HG03565 (cell line): ENCODE measurements at regions not wholly inside any gene's neighbourhood (a gene's known extent, or its start where the extent isn't known, plus 50 kb on each side); places are given as distances from the start of the nearest gene placed in this dataset.
"Not testable (repeated sequence)": the region's sequence is repeated elsewhere in the genome, so short reads cannot be mapped to it uniquely, and the experiment has no call there.

Experiments
- ATAC-seq: cut with Tn5 transposase; IDR thresholded peaks from one replicate; pipeline ENCODE4 v1.9.1; 2021; ENCODE audit warnings: mild to moderate bottlenecking, moderate library complexity; ENCODE audit not compliant: unreplicated experiment

DNA sequence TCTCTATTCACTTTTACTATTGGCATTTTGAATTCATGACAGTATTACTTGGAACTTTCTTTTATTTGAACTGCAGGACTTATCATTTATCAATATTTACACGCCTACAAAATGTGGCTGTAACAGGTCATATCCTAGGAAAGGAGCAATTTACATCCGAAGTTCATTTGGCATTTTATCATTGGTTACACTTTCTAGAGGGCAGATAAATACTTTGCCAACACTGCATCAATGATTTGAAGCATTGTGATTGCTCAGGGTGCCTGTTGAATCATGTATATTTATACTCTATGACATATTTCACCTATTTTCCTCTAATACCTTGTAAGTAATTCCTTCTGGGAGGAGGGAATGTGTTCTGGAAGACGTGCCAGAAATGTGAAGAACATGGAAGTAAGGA lies 136.7 kb downstream of the MID1IP1 start:
- no peak for ATAC-seq

DNA sequence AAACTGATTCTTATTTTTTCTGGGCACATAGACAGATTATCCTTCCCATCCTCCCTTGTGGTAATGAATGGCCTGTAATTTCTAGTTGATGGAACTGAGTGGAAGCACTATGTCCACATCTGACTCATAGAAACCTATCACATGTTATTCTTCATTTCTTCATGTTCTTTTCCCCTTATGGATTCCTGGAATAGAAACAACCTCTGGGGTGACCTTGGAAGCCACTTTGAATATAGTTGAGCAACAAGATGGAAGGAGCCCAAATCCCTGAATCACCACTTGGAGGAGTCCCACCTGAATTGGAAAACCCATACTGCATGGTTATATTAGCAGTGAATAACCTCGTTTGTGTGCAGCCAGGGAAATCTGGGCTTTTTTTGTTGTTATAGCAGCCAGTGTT lies 137.8 kb downstream of the MID1IP1 start:
- ATAC-seq: no peak

DNA sequence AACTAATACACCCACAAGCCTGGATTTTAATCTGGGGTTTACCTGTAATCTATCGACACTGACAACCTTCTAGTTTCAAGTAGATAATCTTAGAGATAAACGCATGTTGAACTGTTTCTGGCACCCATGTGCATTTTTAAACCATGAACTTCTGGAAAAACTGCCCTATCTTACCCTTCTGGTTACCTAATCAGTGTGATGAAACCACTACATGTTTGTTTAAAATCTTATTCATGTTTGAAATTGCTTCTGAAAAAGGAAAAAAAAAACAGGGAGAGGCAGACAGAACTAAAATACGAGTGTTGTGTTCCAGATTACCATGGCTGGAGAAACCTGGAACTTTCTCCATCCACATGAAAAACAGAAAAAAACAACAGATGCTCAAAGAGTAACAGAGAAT lies 139.3 kb downstream of the MID1IP1 start:
- no peak for ATAC-seq

DNA sequence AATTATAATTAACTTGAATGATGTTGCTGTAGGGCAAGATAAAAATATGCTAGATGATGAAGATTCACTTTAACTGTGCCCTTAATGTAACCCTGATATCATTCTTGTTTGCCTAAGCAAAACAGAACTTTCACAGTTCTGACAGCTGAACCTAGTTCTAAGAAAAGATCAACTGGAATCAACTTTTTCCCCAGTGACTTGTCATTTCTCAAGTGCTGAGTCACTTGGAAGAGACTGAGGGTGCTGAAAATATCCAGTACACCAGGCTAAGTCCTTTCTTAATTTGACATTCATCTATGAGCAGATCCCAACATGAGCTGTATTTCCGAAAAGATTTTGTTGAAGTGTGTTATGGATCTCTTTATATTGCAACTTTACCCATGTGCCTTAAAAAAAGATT lies 140.4 kb downstream of the MID1IP1 start:
- ATAC-seq: no peak

DNA sequence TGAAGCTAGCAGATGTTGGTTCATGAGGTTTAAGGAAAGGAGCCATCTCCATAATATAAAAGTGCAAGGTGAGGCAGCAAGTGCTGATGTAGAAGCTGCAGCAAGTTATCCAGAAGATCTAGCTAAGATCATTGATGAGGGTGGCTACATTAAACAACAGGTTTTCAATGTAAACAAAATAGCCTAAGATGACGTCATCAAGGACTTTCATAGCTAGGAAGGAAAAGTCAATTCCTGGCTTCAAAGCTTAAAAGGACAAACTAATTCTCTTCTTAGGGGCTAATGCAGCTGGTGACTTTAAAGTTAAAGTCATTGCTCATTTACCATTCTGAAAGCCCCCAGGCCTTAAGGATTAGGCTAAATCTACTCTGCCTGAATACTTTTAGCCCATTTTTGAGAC lies 141.9 kb downstream of the MID1IP1 start:
- no peak for ATAC-seq

DNA sequence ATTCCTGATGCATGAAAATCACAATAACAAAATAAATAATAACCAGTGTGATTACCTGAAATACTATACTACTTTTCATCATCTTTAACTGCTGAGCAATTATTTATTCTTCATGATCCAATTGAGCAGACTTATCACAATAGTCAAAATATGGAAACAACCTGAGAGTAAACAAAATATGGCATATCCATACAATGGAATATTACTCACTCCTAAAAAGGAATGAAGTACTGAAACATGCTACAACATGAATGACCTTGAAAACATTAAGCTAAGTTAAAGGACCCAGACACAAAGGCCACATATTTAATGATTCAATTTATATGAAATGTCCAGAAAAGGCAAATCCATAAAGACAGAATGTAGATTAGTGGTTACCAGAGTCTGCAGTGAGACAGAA lies 146.8 kb downstream of the MID1IP1 start:
- no peak for ATAC-seq

DNA sequence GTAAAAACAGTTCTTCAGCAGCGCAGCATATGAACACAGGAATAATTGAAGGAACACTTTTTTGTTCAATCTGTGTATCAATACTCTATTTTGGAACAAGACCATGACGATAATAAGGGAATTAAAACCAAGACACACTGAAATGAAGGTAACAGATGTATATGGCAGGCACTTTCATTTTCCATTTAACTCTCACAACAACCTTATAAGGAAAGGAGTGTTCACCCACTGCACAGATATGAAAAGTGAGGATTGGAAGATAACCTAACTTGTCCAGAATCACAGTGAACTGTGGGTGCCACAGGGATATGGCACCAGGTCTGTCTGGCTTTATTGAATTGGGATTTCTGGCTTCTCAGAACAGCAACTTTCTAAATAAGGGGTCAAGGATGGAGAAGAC lies 153.3 kb downstream of the MID1IP1 start:
- no peak for ATAC-seq

DNA sequence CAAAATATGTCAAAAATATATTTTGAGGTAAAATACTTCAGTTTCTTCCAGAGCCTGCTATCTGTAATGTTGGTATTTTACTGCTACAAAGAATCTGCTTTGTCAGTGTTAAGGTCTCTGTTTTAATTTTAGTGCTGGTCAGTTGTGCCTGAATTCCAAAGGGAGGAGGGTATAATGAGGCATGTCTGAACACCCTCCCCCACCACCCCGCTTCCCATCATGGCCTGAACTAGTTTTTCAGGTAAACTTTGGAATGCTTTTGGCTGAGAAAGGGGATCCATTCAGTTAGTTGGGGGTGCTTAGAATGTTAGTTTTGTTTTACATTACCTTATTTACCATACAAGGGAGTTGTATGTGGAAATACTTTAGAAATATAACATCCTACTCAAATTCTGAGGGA lies 158.5 kb downstream of the MID1IP1 start:
- no peak for ATAC-seq

DNA sequence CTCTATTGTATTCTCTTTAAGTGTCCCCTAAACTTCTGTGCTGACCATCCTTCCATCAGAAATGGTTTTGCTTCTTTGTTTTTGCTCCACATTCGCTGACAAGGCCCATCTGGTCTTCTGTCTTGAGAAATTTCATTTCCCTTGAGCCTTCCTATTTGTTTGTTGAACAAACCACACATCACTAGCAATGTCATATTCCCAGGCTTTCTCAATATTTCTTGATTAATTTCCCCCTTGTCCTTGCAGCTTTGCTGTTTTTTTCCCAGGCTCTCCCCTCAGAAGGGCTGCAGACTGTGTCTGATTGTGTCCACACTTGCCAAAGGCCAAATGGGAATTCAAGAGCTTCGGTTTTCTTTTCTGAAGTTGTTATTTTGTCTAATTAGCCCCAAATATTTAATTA lies 158.9 kb downstream of the MID1IP1 start:
- ATAC-seq: no peak

DNA sequence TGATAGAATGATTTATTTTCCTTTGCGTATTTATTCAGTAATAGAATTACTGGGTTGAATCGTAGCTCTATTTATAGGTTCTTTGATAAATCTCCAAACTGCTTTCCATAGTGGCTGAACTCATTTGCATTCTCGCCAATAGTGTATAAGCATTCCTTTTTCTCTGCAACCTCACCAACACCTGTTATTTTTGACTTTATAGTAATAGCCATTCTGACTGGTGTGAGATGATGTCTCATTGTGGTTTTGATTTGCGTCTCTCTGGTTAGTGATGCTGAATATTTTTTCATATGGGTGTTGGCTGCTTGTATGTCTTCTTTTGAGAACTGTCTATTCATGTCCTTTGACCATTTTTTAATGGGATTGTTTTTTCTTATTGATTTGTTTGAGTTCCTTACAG lies 160.7 kb downstream of the MID1IP1 start:
- ATAC-seq: no peak

DNA sequence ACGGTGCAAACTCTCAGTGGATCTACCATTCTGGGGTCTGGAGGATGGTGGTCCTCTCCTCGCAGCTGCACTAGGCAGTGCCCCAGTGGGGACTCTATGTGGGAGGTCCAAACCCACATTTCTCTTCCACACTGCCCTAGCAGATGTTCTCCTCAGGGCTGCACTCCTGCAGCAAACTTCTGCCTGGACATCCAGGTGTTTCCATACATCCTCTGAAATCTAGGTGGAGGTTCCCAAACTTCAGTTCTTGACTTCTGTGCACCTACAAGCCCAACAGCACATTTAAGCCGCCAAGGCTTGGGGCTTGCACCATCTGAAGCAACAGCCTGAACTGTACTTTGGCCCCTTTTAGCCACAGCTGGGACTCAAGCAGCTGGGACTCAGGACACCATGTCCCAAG lies 162.0 kb downstream of the MID1IP1 start:
- not testable (repeated sequence) for ATAC-seq

DNA sequence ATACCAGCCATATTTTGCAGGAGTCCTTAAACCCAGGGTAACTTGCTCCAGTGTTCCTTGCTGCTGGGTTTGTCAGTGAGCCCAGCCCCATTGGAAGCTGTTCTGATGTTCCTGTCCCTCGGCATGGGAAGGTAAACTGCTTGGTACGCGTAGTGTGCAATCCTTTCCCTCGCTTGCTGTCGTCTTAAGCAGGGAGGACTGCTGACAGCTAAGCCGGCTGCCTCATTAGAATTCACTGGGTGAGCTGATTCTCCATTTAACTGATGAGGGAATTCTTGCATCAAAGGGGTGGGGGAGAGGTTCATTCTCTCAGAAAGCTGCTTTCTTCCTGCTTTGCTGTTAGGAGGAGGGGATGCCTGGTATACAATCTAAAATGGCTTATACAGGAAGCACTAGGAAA lies 164.6 kb downstream of the MID1IP1 start:
- no peak for ATAC-seq

DNA sequence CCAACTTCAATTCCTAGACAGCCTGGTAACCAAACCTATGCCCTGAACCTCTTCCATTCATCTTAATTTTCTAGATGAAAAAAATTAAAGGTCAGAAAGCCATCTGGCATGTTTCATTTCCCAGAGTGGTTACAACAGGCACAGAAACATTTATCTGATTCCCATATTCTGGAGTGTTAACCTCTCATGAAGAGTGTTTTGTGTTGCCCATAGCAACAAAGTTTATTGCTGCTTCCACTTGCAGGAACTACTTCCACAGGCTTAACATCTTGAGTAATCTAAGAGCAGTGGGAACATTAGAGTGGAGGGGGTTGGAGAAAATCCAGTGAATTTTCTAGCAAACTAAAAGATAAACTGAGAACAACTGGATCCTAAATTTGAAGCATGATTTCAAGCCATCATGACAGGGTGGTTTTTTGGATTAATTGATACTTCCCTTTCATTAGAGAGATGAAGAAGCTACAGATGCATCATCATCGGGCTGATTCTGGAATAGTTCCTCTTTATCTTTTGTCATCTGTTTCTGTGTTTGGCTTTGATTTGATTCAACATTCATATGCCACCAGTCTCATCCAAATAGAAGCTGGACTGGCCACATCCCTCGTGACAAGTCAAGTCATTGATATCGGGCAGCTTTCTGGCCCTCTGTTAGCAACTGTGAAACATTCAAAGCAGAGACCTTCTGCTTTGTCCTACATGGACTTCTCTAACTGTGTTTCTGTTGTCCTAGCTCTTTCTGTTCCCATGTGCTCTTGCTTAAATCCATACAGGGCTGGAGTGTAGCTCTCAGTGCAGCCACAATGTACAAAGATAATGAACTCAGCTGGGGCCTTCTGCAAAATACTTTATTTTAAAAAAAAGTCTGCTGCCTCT lies 167.3 kb downstream of the MID1IP1 start:
- ATAC-seq: no peak

DNA sequence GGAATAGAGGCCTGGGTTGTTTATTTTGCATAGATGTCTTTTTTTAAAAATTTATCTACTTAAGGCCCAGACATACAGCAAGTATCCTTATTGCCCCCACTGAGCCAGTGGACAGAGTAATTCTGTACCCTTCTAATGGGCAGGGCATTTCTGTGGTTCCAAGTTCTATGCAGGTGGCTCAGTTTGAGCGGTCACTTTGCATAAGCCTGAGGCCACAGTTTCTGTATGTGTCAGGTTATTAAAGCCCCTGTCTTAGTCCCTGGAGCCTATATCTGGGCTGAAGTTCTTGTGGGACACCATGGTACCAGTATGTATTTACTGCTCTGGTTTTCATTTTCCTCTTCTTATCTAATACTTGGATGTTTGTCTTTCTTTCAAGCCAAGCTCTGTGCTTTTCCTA lies 168.8 kb downstream of the MID1IP1 start:
- no peak for ATAC-seq

DNA sequence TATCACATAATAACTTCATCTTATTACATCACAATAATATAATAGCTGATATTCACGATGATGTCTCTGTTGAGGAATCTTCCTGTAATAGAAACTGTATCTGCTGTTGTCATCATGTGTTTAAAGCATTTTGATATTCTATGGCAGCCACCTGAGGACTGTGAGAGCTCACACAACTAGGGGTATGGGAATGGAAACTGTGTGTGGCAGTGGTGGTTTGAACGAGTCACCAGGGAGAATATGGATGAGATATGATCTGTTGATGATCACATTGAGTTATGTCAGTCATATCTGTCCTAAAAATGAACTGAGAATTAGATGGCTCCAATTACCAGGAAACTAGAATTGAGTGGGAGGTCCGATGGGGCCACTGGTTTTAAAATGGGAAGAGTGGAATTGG lies 169.6 kb downstream of the MID1IP1 start:
- no peak for ATAC-seq

DNA sequence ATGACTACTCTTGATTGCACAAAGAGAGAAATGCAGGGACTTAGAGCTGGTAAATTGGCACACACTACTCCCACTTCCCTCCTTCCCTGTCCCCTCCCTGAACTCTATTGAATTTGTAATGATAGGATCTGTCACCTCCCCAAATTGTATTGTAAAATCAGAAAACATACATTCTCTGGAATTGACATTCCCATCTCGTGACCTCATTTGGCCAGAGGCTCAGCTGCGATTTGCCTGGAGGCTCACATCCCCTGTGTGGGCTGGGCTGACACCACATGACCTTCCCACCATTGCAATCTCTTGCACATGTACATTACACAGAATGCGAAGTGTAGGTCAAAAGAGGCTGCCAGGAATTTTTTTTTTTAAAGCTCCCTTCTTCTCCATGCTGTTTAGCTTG lies 172.1 kb downstream of the MID1IP1 start:
- ATAC-seq: no peak

DNA sequence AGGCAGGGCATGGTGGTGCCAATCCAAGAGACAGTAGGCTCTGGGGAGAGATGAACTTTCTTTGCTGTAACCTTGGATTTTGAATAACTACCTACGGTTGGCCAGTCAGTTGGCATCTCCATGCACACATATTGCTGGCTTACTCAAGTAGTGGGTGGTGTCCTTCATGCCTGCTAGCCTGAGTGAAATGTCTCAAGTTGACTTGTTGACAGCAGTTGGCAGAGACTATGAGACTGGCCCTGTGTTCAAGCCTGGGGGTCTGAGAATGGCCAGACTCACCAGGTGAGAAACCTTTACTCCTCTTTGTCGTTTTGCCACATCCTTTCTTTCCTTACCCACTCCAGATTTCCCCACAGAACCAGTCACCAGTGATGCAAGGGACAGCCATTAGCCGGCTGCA lies 173.3 kb downstream of the MID1IP1 start:
- no peak for ATAC-seq

DNA sequence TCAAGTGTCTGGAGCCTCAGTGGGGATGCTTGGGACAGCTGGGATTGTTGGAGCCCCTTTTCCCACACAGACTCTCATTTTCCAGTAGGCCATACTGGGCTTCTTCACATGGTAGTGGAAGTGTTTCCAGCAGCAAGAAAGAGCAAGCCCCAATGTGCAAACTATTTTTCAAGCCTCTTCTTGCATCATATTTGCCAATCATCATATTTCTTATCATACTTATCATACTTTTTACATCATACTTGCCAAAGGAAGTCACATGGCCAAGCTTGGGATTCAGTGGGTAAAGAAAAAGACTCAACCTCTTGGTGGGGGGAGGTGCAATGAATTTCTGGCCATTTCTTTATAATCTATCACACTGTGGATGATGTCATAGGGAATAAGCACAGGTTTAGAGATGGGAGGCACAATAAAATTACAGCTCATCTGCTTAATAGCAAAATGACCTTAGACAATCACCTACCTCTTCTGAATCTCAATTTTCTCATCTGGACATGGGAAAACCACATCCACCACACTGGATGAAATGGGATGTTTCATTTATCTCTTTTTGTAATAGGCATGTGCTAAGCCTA lies 174.2 kb downstream of the MID1IP1 start:
- ATAC-seq: no peak

DNA sequence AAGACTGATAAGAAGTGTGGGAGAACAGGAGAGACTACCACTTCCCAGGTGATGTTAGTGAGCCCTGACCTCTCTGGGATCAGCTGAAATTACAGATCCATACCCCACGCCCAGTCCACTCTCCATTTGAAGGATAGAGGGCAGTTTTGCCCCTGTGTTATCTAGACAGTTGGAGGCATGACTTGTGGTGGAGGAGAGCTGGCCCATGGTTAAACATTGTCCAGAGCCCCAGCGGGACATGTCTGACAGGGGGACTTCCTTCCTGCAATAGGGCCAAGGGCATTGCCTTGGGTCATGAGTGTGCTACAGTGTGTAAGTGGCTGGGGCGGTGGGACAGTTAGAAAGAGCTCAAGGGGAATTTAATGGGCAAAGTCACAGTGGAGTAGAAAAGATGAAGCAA lies 181.1 kb downstream of the MID1IP1 start:
- ATAC-seq: no peak

DNA sequence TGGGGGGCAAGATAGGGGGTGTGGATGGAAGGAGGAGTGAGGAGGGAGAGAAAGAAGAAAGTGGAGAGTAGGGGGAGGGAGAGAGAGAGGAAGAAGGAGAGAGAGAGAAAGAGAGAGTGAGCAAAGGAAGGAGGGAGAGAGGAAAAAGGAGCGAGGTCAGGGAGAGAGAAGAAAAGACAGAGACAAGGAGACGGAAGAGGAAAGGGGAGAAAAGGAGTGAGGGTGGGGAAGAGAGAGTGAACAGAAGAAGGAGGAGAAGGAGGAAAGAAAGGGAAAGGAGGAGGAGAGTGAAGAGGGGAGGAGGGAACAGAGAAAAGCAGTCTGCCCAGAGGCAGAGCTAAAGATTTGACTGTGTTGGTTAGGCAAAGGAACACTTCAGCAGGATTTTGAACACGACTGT lies 181.6 kb downstream of the MID1IP1 start:
- no peak for ATAC-seq

DNA sequence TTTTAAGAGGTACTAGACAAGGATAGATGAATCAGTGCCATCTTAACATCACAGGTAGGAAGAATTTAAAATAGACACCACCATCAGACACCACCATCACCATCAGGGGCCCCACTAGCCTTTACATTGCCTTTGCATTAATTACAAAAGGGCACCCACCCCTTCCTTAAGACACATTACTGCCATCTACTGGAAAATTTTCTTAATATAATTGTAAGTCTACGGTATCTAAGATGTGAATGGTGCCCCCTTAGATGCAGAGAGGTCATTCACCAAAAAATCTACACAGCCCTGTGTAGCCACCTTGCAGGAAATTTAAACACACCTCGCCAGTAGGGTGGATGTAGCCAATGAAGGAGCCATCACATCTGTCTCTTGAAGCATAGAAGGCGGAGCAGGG lies 184.1 kb downstream of the MID1IP1 start:
- ATAC-seq: no peak

DNA sequence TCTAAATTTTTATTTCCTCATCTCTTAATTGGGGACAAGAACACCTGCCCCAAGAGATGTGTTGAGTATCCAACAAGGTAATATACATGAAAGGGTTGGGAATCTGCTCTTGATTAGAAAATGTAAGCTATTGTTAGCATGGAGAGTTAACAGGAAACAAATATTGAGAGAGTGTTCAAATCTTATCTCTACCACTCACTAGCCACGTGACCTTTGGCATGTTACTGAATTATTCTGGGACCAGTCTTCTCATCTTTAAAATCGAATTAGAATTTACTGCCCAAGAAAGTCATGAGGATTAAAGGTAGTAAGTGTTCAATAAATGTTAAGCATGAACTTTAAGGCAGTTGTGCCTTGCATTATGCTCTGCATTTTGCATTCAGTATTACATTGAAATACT lies 184.7 kb downstream of the MID1IP1 start:
- ATAC-seq: no peak

DNA sequence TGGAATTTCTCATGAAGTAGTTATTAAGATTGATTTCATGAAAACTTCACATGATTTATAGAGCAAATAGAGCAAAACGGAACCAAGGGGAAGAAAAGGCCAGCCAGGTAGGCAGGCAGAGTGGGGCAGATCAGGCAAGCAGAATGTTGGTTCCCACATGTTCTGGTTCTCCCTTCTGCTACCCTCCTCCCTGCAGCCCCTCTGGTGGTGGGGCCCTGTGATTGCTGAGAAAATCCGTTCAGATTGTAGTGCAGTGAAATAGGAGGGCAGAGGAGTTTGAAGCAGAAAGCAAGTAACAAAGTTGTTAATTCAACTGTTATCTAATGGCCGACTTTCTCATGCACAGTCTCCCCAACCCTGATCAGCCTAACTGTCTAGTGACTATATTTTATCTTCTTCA lies 185.3 kb downstream of the MID1IP1 start:
- ATAC-seq: no peak
